ENCODE measurements at regions not wholly inside any gene's neighbourhood (a gene's known extent, or its start where the extent isn't known, plus 50 kb on each side); places are given as distances from the start of the nearest gene placed in this dataset.

DNA sequence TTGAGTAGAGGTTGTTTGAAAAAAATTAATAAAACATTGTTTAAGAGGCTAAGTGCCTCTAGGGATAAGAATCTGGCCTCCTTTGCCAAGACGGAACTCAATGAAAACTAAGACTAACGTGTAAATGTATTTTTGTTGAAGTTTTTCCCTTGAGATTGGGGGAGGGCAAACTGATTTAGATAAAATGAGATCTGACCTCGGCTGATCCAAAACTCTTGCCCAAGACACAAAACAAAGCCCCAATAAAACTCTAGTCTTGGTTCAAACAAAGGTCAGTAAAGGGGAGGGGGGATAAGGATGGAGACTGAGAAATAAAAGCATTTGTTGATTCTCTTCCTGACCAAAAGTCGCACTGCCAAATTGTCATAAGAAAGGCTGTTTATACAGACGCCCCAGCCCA lies 134.8 kb upstream of the DPT start:
- DNase-seq (ENCODE audit: low spot score in 2 of 2): no peak
- WGBS, 2 donors: 25 to 35% methylated on average over 5 of the region's 5 CpGs
- intact Hi-C loops (cut with DNase I; ENCODE audit: low total_unique reads): no loop called here
- TF ChIP-seq, protein P1, sequence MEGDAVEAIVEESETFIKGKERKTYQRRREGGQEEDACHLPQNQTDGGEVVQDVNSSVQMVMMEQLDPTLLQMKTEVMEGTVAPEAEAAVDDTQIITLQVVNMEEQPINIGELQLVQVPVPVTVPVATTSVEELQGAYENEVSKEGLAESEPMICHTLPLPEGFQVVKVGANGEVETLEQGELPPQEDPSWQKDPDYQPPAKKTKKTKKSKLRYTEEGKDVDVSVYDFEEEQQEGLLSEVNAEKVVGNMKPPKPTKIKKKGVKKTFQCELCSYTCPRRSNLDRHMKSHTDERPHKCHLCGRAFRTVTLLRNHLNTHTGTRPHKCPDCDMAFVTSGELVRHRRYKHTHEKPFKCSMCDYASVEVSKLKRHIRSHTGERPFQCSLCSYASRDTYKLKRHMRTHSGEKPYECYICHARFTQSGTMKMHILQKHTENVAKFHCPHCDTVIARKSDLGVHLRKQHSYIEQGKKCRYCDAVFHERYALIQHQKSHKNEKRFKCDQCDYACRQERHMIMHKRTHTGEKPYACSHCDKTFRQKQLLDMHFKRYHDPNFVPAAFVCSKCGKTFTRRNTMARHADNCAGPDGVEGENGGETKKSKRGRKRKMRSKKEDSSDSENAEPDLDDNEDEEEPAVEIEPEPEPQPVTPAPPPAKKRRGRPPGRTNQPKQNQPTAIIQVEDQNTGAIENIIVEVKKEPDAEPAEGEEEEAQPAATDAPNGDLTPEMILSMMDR (IDR thresholded peaks at IDR 0.05): no peak
- TF ChIP-seq POLR2A (IDR thresholded peaks at IDR 0.05): no peak
- no peak overlapping the region for H3K4me3 ChIP-seq (ENCODE audit: low read depth, poor library complexity, severe bottlenecking)

DNA sequence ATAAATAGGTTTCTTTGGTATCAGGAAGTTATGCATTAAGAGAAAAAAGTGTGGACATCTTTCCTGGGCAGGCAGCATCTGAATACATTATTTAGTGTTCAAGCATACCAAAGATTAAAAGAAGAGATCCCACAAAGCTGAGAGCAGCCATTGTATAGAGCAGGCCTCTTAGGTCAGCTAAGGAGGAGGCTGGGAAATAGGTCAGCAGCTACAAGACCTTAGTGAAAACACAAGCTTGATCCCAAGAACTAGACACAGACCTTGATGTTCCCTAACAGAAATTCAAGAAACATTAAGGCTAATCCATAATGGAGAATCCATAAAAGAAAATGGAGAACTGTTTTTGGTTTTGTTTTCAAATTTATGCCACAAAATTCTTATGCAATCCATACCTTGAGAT lies 135.3 kb upstream of the DPT start:
- intact Hi-C loops (cut with DNase I; ENCODE audit: low total_unique reads): no loop called here
- TF ChIP-seq, protein P1 (IDR thresholded peaks at IDR 0.05): no peak
- H3K4me3 ChIP-seq (ENCODE audit: low read depth, poor library complexity, severe bottlenecking): no peak overlapping the region
- DNase-seq (ENCODE audit: low spot score in 2 of 2): no peak

DNA sequence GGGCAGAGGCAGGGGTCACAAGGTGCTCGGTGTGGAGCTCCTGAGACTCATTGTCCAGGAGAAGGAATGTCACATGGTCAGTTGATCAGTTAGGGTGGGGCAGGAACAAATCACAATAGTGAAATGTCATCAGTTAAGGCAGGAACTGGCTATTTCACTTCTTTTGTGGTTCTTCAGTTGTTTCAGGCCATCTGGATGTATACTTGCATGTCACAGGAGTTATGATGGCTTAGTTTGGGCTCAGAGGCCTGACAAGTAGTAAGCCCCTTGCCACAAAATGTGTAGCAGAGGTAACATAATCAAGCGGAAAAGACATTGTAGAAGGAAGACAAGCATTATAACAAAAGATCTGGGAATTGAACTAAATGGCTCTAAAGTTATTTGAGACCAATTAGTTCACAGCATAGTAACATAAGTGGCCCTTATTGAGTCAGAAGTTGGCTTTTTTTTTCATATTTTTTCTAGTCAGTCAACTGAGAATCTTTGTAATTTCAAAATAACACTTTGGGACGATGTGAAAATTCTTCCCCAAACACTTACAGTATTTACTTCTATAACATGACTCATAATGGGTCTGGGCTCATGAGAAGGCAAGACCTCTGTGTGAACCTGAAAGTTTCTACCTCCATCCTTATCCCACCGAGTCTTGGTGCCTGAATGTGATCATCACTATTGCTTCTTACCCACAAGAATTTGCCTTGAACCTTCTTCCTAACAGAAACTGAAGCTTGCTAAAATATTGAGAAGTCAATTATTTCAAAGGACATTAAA lies 137.0 kb upstream of the DPT start:
- intact Hi-C loops (cut with DNase I; ENCODE audit: low total_unique reads): no loop called here
- WGBS, 2 donors: 89 to 96% methylated on average over 4 of the region's 4 CpGs
- DNase-seq (ENCODE audit: low spot score in 2 of 2): no peak
- TF ChIP-seq, protein P1 (IDR thresholded peaks at IDR 0.05): no peak
- no peak for TF ChIP-seq POLR2A (IDR thresholded peaks at IDR 0.05)
- no peak overlapping the region for H3K4me3 ChIP-seq (ENCODE audit: low read depth, poor library complexity, severe bottlenecking)

DNA sequence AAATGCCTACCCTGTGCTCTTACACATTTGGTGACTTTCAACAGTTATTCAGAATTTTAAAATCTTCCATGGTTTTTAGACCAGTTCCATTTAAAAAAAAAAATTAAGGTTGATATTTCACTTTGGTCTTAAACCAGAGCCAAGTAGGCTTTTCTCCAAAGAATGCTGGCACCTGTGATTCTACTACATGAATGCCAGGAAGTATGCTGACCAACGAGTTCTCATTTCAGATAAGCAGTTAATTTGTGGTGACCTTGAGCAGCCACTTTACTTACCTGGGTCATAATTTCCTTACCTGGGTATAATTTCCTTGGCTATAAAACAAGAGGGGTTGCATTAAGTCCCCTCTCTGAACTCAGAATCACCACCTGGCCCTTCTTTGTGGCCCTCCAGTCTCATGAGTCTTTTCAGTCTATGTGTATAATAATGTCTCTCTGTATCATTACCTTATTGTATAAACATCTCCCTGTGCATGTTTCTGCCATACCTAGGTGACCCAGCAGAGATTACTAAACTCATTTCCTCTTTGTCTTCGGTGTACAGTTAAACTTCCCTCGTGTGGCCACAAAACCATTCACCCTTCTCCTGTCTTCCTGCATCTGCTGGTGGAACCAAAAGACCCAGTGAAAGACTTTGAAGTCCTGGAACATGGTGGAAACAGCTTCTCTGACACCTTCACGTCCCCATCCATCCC lies 139.1 kb upstream of the DPT start:
- no peak for DNase-seq (ENCODE audit: low spot score in 2 of 2)
- TF ChIP-seq, protein P1 (IDR thresholded peaks at IDR 0.05): no peak
- TF ChIP-seq POLR2A (IDR thresholded peaks at IDR 0.05): no peak
- 58 to 69% methylated on average over 4 of the region's 4 CpGs for WGBS, 2 donors
- intact Hi-C loops (cut with DNase I; ENCODE audit: low total_unique reads): no loop called here
- H3K4me3 ChIP-seq (ENCODE audit: low read depth, poor library complexity, severe bottlenecking): no peak overlapping the region

DNA sequence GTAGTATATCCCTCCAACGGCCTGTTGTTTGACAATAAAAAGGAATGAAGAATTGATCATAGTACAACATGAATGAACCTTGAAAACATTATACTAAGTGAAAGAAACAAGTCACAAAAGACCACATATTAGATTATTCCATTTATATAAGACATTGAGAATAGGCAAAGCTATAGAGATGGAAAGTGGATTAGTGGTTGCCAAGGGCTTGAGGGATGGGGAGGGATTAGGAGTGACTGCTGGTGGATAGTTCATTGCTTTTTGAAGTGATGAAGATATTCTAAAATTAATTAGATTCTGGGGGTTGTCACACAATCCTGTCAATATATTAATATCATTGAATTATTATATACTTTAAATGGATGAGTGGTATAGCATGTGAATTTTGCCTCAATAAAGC lies 142.5 kb upstream of the DPT start:
- no peak for TF ChIP-seq POLR2A (IDR thresholded peaks at IDR 0.05)
- TF ChIP-seq, protein P1 (IDR thresholded peaks at IDR 0.05): no peak
- intact Hi-C loops (cut with DNase I; ENCODE audit: low total_unique reads): no loop called here
- no peak overlapping the region for H3K4me3 ChIP-seq (ENCODE audit: low read depth, poor library complexity, severe bottlenecking)
- 90 to 91% methylated on average over 1 of the region's 1 CpG for WGBS, 2 donors
- DNase-seq (ENCODE audit: low spot score in 2 of 2): no peak
